OCI-LY7 (cell line): ENCODE measurements at regions not wholly inside any gene's neighbourhood (a gene's known extent, or its start where the extent isn't known, plus 50 kb on each side); places are given as distances from the start of the nearest gene placed in this dataset.

Experiments used
- CTCF ChIP-seq: fragments of 200-600 bp; sonication (generic); conservative IDR thresholded peaks from 2 replicates; pipeline ENCODE4 v1.5.1; 2014; ENCODE audit warnings: mild to moderate bottlenecking, antibody characterized with exemption, low read length, moderate library complexity, mixed read lengths
- EZH2phosphoT487 ChIP-seq: fragments of 200-600 bp; sonication (generic); IDR thresholded peaks from 2 replicates; pipeline ENCODE4 v1.6.1; 2018; ENCODE audit warnings: low read depth, borderline replicate concordance, mild to moderate bottlenecking, mixed run types, antibody characterized with exemption, low read length, moderate library complexity, mixed read lengths

- TF ChIP-seq CTCF (no peak), EZH2phosphoT487 (no peak)
Measured at GRCh38 chr12:74897425-74898211, 312.0 kb downstream of the KCNC2 start.
